SK-N-SH treated with all-trans-retinoic acid at 6 μM for 48 hours (cell line): ENCODE measurements at regions not wholly inside any gene's neighbourhood (a gene's known extent, or its start where the extent isn't known, plus 50 kb on each side); places are given as distances from the start of the nearest gene placed in this dataset.

Source experiments
- ATAC-seq: fragments of 200-7000 bp; cut with Tn5 transposase; 3 replicates; pipeline ENCODE4 v1.9.1; 2020; ENCODE audit warnings: mild to moderate bottlenecking, moderate library complexity
- ARNTL ChIP-seq: fragments of 450-650 bp; formaldehyde crosslinking; IDR thresholded peaks from 2 replicates; pipeline ENCODE4 v1.5.0; 2020; ENCODE audit warnings: low read depth, mild to moderate bottlenecking, moderate library complexity, borderline replicate concordance
- BACH2 ChIP-seq: fragments of 250-450 bp; sonication (Bioruptor Pico); IDR thresholded peaks from 2 replicates; pipeline ENCODE4 v1.9.0; 2021; ENCODE audit warnings: mild to moderate bottlenecking, borderline replicate concordance
- CSDC2 ChIP-seq: fragments of 250-450 bp; sonication (Bioruptor Pico); IDR thresholded peaks from 2 replicates; pipeline ENCODE4 v1.5.0; 2020; ENCODE audit warnings: mild to moderate bottlenecking, moderate library complexity
- ESRRG ChIP-seq: fragments of 250-450 bp; sonication (Bioruptor Pico); IDR thresholded peaks from 2 replicates; pipeline ENCODE4 v1.6.1; 2021; ENCODE audit warnings: mild to moderate bottlenecking
- GLIS3 ChIP-seq: fragments of 250-450 bp; sonication (Bioruptor Pico); IDR thresholded peaks from 2 replicates; pipeline ENCODE4 v1.5.0; 2020; ENCODE audit warnings: mild to moderate bottlenecking, moderate library complexity
- ISL1 ChIP-seq: fragments of 250-450 bp; sonication (Bioruptor Pico); IDR thresholded peaks from 2 replicates; pipeline ENCODE4 v2.1.2; 2022; ENCODE audit warnings: mild to moderate bottlenecking, moderate library complexity
- OSR1 ChIP-seq: fragments of 250-450 bp; sonication (Bioruptor Pico); IDR thresholded peaks from 2 replicates; pipeline ENCODE4 v1.8.0; 2022; ENCODE audit warnings: moderate library complexity, mild to moderate bottlenecking, inconsistent platforms
- PATZ1 ChIP-seq: fragments of 250-450 bp; sonication (Bioruptor Pico); IDR thresholded peaks from 2 replicates; pipeline ENCODE4 v1.8.0; 2020; ENCODE audit warnings: mild to moderate bottlenecking, moderate library complexity, borderline replicate concordance
- POU6F1 ChIP-seq: fragments of 250-450 bp; sonication (Bioruptor Pico); IDR thresholded peaks from 2 replicates; pipeline ENCODE4 v1.8.0; 2021; ENCODE audit warnings: low read depth, mild to moderate bottlenecking, moderate library complexity, borderline replicate concordance
- PPARA ChIP-seq: fragments of 250-450 bp; sonication (Bioruptor Pico); IDR thresholded peaks from 2 replicates; pipeline ENCODE4 v1.5.0; 2020; ENCODE audit warnings: mild to moderate bottlenecking, borderline replicate concordance
- RARB ChIP-seq: fragments of 250-450 bp; sonication (Bioruptor Pico); IDR thresholded peaks from 2 replicates; pipeline ENCODE4 v1.8.0; 2021; ENCODE audit warnings: mild to moderate bottlenecking, moderate library complexity
- SNAI2 ChIP-seq: fragments of 250-450 bp; sonication (Bioruptor Pico); IDR thresholded peaks from 2 replicates; pipeline ENCODE4 v1.5.0; 2020; ENCODE audit warnings: mild to moderate bottlenecking, moderate library complexity
- TCF4 ChIP-seq: fragments of 250-450 bp; sonication (Bioruptor Pico); IDR thresholded peaks from 2 replicates; pipeline ENCODE4 v1.8.0; 2021; ENCODE audit warnings: mild to moderate bottlenecking, moderate library complexity, borderline replicate concordance
- TOX ChIP-seq: fragments of 250-450 bp; sonication (Bioruptor Pico); IDR thresholded peaks from 2 replicates; pipeline ENCODE4 v1.8.0; 2021; ENCODE audit warnings: mild to moderate bottlenecking, moderate library complexity, borderline replicate concordance
- TSHZ2 ChIP-seq: fragments of 250-450 bp; sonication (Bioruptor Pico); IDR thresholded peaks from 2 replicates; pipeline ENCODE4 v1.5.0; 2020; ENCODE audit warnings: mild to moderate bottlenecking, moderate library complexity
- ZC3H10 ChIP-seq: fragments of 250-450 bp; sonication (Bioruptor Pico); IDR thresholded peaks from 2 replicates; pipeline ENCODE4 v1.5.1; 2021; ENCODE audit warnings: mild to moderate bottlenecking, moderate library complexity
- ZFP3 ChIP-seq: fragments of 250-450 bp; sonication (Bioruptor Pico); IDR thresholded peaks from 2 replicates; pipeline ENCODE4 v1.5.0; 2020; ENCODE audit warnings: mild to moderate bottlenecking, moderate library complexity
- ZFP30 ChIP-seq: fragments of 450-650 bp; formaldehyde crosslinking; IDR thresholded peaks from 2 replicates; pipeline ENCODE4 v1.5.0; 2022; ENCODE audit warnings: mild to moderate bottlenecking, moderate library complexity
- ZNF565 ChIP-seq: fragments of 450-650 bp; formaldehyde crosslinking; conservative IDR thresholded peaks from 2 replicates; pipeline ENCODE4 v1.5.0; 2020; ENCODE audit warnings: low read depth, mild to moderate bottlenecking, moderate library complexity
- ZNF8 ChIP-seq: fragments of 450-650 bp; formaldehyde crosslinking; IDR thresholded peaks from 2 replicates; pipeline ENCODE4 v1.5.0; 2020; ENCODE audit warnings: mild to moderate bottlenecking, moderate library complexity

GRCh38 chr6:93048381-93048780, 371.0 kb downstream of the EPHA7 start (continued):
- no peak for TF ChIP-seq PATZ1 (CRISPR knock-in tag)
- no peak for TF ChIP-seq RARB
- no peak for TF ChIP-seq ZNF8 (CRISPR knock-in tag)

- TF ChIP-seq ZNF565 (CRISPR knock-in tag), result no peak
- TF ChIP-seq ZFP30 (CRISPR knock-in tag), result no peak
- no peak for TF ChIP-seq TOX (CRISPR knock-in tag)
- TF ChIP-seq SNAI2, result no peak
- no peak for TF ChIP-seq ESRRG (CRISPR knock-in tag)
- no peak for TF ChIP-seq BACH2 (CRISPR knock-in tag)
- TF ChIP-seq POU6F1, result no peak
- TF ChIP-seq CSDC2 (CRISPR knock-in tag), result no peak
- no peak for TF ChIP-seq ZFP3 (CRISPR knock-in tag)
- TF ChIP-seq ARNTL (CRISPR knock-in tag), result no peak
- no peak for TF ChIP-seq PATZ1 (CRISPR knock-in tag)
- no peak for TF ChIP-seq ZC3H10
- TF ChIP-seq, all 23 proteins: peak for 0
- no peak for ATAC-seq
These were observed 372.3 kb downstream of the EPHA7 start for GRCh38 chr6:93047033-93047432.

GRCh38 chr6:93045156-93045555, 374.2 kb downstream of the EPHA7 start:
- ATAC-seq, result no peak

More at GRCh38 chr6:93045156-93045555, 374.2 kb downstream of the EPHA7 start:
- TF ChIP-seq ZFP3 (CRISPR knock-in tag), result no peak
- no peak for TF ChIP-seq BACH2 (CRISPR knock-in tag)
- no peak for TF ChIP-seq SNAI2
- TF ChIP-seq PATZ1 (CRISPR knock-in tag), result no peak
- TF ChIP-seq PPARA (CRISPR knock-in tag), result no peak
- no peak for TF ChIP-seq ISL1
- no peak for TF ChIP-seq TOX (CRISPR knock-in tag)
- TF ChIP-seq OSR1, result no peak
- TF ChIP-seq TSHZ2 (CRISPR knock-in tag), result no peak
- no peak for TF ChIP-seq GLIS3 (CRISPR knock-in tag)
- no peak for TF ChIP-seq TCF4 (CRISPR knock-in tag)
- no peak for TF ChIP-seq RARB
- no peak for TF ChIP-seq ESRRG (CRISPR knock-in tag)
- no peak for TF ChIP-seq CSDC2 (CRISPR knock-in tag)
